WTC11 (cell line): ENCODE measurements at regions not wholly inside any gene's neighbourhood (a gene's known extent, or its start where the extent isn't known, plus 50 kb on each side); places are given as distances from the start of the nearest gene placed in this dataset.

Experiments
- ATAC-seq: fragments of 200-7000 bp; cut with Tn5 transposase; 2 replicates; pipeline ENCODE4 v1.10.0; 2021; ENCODE audit warnings: mild to moderate bottlenecking, moderate library complexity
- CTCF ChIA-PET: fragments of 300-600 bp; sonication (Branson Sonifier 250); formaldehyde crosslinking; loops from one replicate; lab custom pipeline; 2021; ENCODE audit warnings: antibody characterized with exemption; lab: Charles Lee
- POLR2A ChIA-PET: fragments of 350-600 bp; sonication (Branson Sonifier 250); formaldehyde crosslinking; loops from one replicate; lab custom pipeline; 2021; ENCODE audit warnings: antibody characterized with exemption; lab: Charles Lee
- DNase-seq: peaks from one replicate; pipeline ENCODE4 v3.0.0; 2021; ENCODE audit warnings: low spot score
- H3K27ac Mint-ChIP-seq: 2 replicates; pipeline ENCODE4 v1.8.0; 2021; ENCODE audit warnings: mixed read lengths
- H3K27me3 Mint-ChIP-seq: 2 replicates; pipeline ENCODE4 v1.8.0; 2021; ENCODE audit warnings: low read depth, mild to moderate bottlenecking, moderate library complexity, mixed read lengths
- H3K36me3 Mint-ChIP-seq: 2 replicates; pipeline ENCODE4 v1.8.0; 2021; ENCODE audit warnings: mixed read lengths
- H3K4me1 Mint-ChIP-seq: 2 replicates; pipeline ENCODE4 v1.8.0; 2022; ENCODE audit warnings: mixed read lengths
- H3K4me3 Mint-ChIP-seq: 2 replicates; pipeline ENCODE4 v1.8.0; 2021; ENCODE audit warnings: mild to moderate bottlenecking, moderate library complexity, mixed read lengths
- H3K9me3 Mint-ChIP-seq: 2 replicates; pipeline ENCODE4 v1.8.0; 2021; ENCODE audit warnings: mixed read lengths
- ELF4 ChIP-seq: sonication (generic); formaldehyde crosslinking; IDR thresholded peaks from 2 replicates; pipeline ENCODE4 v1.8.1; 2022; ENCODE audit warnings: low read depth, mild to moderate bottlenecking, moderate library complexity, missing genetic modification reagents
- ESRRA ChIP-seq: sonication (generic); formaldehyde crosslinking; IDR thresholded peaks from 2 replicates; pipeline ENCODE4 v1.8.1; 2022; ENCODE audit warnings: mild to moderate bottlenecking, missing genetic modification reagents, borderline replicate concordance
- FOXP1 ChIP-seq: sonication (generic); formaldehyde crosslinking; IDR thresholded peaks from 2 replicates; pipeline ENCODE4 v1.8.0; 2022; ENCODE audit warnings: missing genetic modification reagents, mild to moderate bottlenecking, moderate library complexity, borderline replicate concordance
- IRF2 ChIP-seq: sonication (generic); formaldehyde crosslinking; IDR thresholded peaks from 2 replicates; pipeline ENCODE4 v1.8.0; 2022; ENCODE audit warnings: low read depth, missing genetic modification reagents, borderline replicate concordance
- JAZF1 ChIP-seq: fragments of 250-450 bp; sonication (Bioruptor Pico); IDR thresholded peaks from 2 replicates; pipeline ENCODE4 v1.9.0; 2021; ENCODE audit warnings: moderate library complexity, mild to moderate bottlenecking, inconsistent platforms
- NFE2L1 ChIP-seq: sonication (generic); formaldehyde crosslinking; IDR thresholded peaks from 2 replicates; pipeline ENCODE4 v1.8.1; 2023; ENCODE audit warnings: missing genetic modification reagents
- NFYB ChIP-seq: sonication (generic); formaldehyde crosslinking; conservative IDR thresholded peaks from 2 replicates; pipeline ENCODE4 v1.8.0; 2022; ENCODE audit warnings: low read depth, missing genetic modification reagents
- NR2C2 ChIP-seq: sonication (generic); formaldehyde crosslinking; IDR thresholded peaks from 2 replicates; pipeline ENCODE4 v1.8.0; 2022; ENCODE audit warnings: mild to moderate bottlenecking, missing genetic modification reagents
- RELA ChIP-seq: sonication (generic); formaldehyde crosslinking; IDR thresholded peaks from 2 replicates; pipeline ENCODE4 v1.8.1; 2022; ENCODE audit warnings: missing genetic modification reagents, mild to moderate bottlenecking, borderline replicate concordance
- SMAD3 ChIP-seq: sonication (generic); formaldehyde crosslinking; IDR thresholded peaks from 2 replicates; pipeline ENCODE4 v1.8.0; 2022; ENCODE audit warnings: missing genetic modification reagents, mild to moderate bottlenecking, borderline replicate concordance
- SP1 ChIP-seq: sonication (generic); formaldehyde crosslinking; conservative IDR thresholded peaks from 2 replicates; pipeline ENCODE4 v1.8.1; 2022; ENCODE audit warnings: missing genetic modification reagents
- TEAD4 ChIP-seq: sonication (generic); formaldehyde crosslinking; IDR thresholded peaks from 2 replicates; pipeline ENCODE4 v1.8.0; 2022; ENCODE audit warnings: mild to moderate bottlenecking, missing genetic modification reagents
- ZNF138 ChIP-seq: sonication (generic); formaldehyde crosslinking; conservative IDR thresholded peaks from 2 replicates; pipeline ENCODE4 v1.8.1; 2022; ENCODE audit warnings: mild to moderate bottlenecking, moderate library complexity, missing genetic modification reagents
- ZNF396 ChIP-seq: fragments of 250-450 bp; sonication (Bioruptor Pico); IDR thresholded peaks from 2 replicates; pipeline ENCODE4 v1.8.0; 2021; ENCODE audit warnings: mild to moderate bottlenecking, moderate library complexity, borderline replicate concordance
- ZNF416 ChIP-seq: fragments of 250-450 bp; sonication (Bioruptor Pico); IDR thresholded peaks from 2 replicates; pipeline ENCODE4 v1.9.0; 2021; ENCODE audit warnings: mild to moderate bottlenecking, inconsistent platforms
- ZNF671 ChIP-seq: fragments of 250-450 bp; sonication (Bioruptor Pico); IDR thresholded peaks from 2 replicates; pipeline ENCODE4 v1.8.0; 2021; ENCODE audit warnings: mild to moderate bottlenecking
- TF ChIP-seq, protein P1 (sequence below): sonication (generic); formaldehyde crosslinking; IDR thresholded peaks from 2 replicates; pipeline ENCODE4 v1.8.1; 2023; ENCODE audit warnings: mild to moderate bottlenecking, missing genetic modification reagents
- TF ChIP-seq, protein P2 (sequence below): fragments of 250-450 bp; sonication (Bioruptor Pico); IDR thresholded peaks from 2 replicates; pipeline ENCODE4 v1.8.0; 2021; ENCODE audit warnings: mild to moderate bottlenecking
- TF ChIP-seq, protein P3 (sequence below): fragments of 250-450 bp; sonication (Bioruptor Pico); IDR thresholded peaks from 2 replicates; pipeline ENCODE4 v1.9.0; 2021; ENCODE audit warnings: mild to moderate bottlenecking
- TF ChIP-seq, protein P4 (sequence below): sonication (generic); formaldehyde crosslinking; IDR thresholded peaks from 2 replicates; pipeline ENCODE4 v1.8.0; 2022; ENCODE audit warnings: missing genetic modification reagents
- TF ChIP-seq, protein P5 (sequence below): sonication (generic); formaldehyde crosslinking; IDR thresholded peaks from 2 replicates; pipeline ENCODE4 v1.8.0; 2023; ENCODE audit warnings: mild to moderate bottlenecking, missing genetic modification reagents

DNA sequence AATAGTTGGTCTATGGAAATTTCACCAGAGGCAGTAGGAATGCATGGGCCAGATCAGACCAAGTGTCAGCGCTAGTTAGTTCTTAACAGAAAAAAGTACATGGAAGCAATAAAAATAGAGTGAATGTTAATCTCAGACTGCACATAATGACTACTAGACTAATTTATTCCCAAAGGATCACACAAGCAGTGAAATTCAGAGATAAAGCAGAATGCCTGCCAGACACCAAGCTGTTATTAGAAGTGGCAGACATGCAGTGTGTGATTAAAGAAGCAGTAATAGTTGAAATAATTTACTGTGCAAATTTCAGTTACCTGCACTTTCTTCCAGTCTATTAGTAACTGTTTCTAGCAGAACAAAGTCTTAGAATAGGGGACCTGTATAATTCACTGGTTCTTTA is 1024.2 kb downstream of the CDH9 start:
- CTCF ChIA-PET, result no interaction called here

DNA sequence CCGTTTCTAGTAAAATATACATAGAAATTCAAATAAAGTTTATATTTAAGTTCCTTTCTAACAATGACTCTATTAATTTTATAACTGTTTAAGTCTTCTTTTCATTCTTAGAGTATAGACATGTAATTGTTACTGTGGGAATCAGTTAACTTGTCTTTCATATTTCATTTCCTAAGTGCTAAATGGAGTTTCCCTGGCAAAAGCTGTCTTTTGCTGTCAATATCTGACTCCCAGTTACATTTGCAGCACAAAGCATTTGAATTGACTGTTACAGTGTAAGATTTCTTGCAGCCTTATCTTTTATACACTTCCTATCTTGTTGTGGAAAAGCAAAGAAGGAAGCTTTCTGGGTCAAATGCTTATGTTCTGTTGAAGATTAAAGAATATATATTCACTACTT is 1026.3 kb downstream of the CDH9 start:
- no peak for DNase-seq
- Mint-ChIP-seq H3K36me3 (no peaks in the 10 kb centered on the region), H3K9me3 (peaks cover 11% of the 10 kb centered on the region), H3K4me1 (0 out of 2 replicates have a peak, but pooled peaks cover 3% of the 10 kb centered on the region), H3K27me3 (peaks cover 2% of the 10 kb centered on the region), H3K4me3 (no peak overlapping the region), H3K27ac (no peak overlapping the region)
- POLR2A ChIA-PET, result no interaction called here
- no peak for ATAC-seq
- CTCF ChIA-PET, result interaction anchor here (0.6 kb wide), 1 partner anchor 161 kb away, joined by 3 read pairs; no protein-coding TSS in a partner anchor
- TF ChIP-seq FOXP1 (no peak), ZNF138 (CRISPR knock-in tag) (no peak), ZNF671 (CRISPR knock-in tag) (no peak), TEAD4 (CRISPR knock-in tag) (no peak), SP1 (no peak), ZNF416 (CRISPR knock-in tag) (no peak), ZNF396 (CRISPR knock-in tag) (no peak), ESRRA (no peak), RELA (CRISPR knock-in tag) (no peak), IRF2 (no peak)
- TF ChIP-seq, protein P1, sequence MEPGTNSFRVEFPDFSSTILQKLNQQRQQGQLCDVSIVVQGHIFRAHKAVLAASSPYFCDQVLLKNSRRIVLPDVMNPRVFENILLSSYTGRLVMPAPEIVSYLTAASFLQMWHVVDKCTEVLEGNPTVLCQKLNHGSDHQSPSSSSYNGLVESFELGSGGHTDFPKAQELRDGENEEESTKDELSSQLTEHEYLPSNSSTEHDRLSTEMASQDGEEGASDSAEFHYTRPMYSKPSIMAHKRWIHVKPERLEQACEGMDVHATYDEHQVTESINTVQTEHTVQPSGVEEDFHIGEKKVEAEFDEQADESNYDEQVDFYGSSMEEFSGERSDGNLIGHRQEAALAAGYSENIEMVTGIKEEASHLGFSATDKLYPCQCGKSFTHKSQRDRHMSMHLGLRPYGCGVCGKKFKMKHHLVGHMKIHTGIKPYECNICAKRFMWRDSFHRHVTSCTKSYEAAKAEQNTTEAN, result no peak
- TF ChIP-seq, protein P2, sequence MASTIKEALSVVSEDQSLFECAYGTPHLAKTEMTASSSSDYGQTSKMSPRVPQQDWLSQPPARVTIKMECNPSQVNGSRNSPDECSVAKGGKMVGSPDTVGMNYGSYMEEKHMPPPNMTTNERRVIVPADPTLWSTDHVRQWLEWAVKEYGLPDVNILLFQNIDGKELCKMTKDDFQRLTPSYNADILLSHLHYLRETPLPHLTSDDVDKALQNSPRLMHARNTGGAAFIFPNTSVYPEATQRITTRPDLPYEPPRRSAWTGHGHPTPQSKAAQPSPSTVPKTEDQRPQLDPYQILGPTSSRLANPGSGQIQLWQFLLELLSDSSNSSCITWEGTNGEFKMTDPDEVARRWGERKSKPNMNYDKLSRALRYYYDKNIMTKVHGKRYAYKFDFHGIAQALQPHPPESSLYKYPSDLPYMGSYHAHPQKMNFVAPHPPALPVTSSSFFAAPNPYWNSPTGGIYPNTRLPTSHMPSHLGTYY, result no peak

More for the DNA sequence above, 1024.2 kb downstream of the CDH9 start:
- Mint-ChIP-seq H3K4me3 (no peak overlapping the region), H3K36me3 (no peaks in the 10 kb centered on the region), H3K4me1 (0 out of 2 replicates have a peak, but pooled peaks cover 3% of the 10 kb centered on the region), H3K27me3 (peaks cover 2% of the 10 kb centered on the region), H3K9me3 (peaks cover 5% of the 10 kb centered on the region), H3K27ac (no peak overlapping the region)
- TF ChIP-seq SMAD3 (CRISPR knock-in tag) (no peak), JAZF1 (CRISPR knock-in tag) (no peak), NFE2L1 (CRISPR knock-in tag) (no peak), ELF4 (CRISPR knock-in tag) (no peak), NR2C2 (CRISPR knock-in tag) (no peak), NFYB (CRISPR knock-in tag) (no peak)
- TF ChIP-seq, protein P3, sequence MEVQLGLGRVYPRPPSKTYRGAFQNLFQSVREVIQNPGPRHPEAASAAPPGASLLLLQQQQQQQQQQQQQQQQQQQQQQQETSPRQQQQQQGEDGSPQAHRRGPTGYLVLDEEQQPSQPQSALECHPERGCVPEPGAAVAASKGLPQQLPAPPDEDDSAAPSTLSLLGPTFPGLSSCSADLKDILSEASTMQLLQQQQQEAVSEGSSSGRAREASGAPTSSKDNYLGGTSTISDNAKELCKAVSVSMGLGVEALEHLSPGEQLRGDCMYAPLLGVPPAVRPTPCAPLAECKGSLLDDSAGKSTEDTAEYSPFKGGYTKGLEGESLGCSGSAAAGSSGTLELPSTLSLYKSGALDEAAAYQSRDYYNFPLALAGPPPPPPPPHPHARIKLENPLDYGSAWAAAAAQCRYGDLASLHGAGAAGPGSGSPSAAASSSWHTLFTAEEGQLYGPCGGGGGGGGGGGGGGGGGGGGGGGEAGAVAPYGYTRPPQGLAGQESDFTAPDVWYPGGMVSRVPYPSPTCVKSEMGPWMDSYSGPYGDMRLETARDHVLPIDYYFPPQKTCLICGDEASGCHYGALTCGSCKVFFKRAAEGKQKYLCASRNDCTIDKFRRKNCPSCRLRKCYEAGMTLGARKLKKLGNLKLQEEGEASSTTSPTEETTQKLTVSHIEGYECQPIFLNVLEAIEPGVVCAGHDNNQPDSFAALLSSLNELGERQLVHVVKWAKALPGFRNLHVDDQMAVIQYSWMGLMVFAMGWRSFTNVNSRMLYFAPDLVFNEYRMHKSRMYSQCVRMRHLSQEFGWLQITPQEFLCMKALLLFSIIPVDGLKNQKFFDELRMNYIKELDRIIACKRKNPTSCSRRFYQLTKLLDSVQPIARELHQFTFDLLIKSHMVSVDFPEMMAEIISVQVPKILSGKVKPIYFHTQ, result no peak
- TF ChIP-seq, protein P4, sequence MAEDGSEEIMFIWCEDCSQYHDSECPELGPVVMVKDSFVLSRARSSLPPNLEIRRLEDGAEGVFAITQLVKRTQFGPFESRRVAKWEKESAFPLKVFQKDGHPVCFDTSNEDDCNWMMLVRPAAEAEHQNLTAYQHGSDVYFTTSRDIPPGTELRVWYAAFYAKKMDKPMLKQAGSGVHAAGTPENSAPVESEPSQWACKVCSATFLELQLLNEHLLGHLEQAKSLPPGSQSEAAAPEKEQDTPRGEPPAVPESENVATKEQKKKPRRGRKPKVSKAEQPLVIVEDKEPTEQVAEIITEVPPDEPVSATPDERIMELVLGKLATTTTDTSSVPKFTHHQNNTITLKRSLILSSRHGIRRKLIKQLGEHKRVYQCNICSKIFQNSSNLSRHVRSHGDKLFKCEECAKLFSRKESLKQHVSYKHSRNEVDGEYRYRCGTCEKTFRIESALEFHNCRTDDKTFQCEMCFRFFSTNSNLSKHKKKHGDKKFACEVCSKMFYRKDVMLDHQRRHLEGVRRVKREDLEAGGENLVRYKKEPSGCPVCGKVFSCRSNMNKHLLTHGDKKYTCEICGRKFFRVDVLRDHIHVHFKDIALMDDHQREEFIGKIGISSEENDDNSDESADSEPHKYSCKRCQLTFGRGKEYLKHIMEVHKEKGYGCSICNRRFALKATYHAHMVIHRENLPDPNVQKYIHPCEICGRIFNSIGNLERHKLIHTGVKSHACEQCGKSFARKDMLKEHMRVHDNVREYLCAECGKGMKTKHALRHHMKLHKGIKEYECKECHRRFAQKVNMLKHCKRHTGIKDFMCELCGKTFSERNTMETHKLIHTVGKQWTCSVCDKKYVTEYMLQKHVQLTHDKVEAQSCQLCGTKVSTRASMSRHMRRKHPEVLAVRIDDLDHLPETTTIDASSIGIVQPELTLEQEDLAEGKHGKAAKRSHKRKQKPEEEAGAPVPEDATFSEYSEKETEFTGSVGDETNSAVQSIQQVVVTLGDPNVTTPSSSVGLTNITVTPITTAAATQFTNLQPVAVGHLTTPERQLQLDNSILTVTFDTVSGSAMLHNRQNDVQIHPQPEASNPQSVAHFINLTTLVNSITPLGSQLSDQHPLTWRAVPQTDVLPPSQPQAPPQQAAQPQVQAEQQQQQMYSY, result no peak
- TF ChIP-seq, protein P5, sequence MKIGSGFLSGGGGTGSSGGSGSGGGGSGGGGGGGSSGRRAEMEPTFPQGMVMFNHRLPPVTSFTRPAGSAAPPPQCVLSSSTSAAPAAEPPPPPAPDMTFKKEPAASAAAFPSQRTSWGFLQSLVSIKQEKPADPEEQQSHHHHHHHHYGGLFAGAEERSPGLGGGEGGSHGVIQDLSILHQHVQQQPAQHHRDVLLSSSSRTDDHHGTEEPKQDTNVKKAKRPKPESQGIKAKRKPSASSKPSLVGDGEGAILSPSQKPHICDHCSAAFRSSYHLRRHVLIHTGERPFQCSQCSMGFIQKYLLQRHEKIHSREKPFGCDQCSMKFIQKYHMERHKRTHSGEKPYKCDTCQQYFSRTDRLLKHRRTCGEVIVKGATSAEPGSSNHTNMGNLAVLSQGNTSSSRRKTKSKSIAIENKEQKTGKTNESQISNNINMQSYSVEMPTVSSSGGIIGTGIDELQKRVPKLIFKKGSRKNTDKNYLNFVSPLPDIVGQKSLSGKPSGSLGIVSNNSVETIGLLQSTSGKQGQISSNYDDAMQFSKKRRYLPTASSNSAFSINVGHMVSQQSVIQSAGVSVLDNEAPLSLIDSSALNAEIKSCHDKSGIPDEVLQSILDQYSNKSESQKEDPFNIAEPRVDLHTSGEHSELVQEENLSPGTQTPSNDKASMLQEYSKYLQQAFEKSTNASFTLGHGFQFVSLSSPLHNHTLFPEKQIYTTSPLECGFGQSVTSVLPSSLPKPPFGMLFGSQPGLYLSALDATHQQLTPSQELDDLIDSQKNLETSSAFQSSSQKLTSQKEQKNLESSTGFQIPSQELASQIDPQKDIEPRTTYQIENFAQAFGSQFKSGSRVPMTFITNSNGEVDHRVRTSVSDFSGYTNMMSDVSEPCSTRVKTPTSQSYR (CRISPR knock-in tag), result no peak
- TF ChIP-seq, protein P1, result no peak
- DNase-seq (no peak), ATAC-seq (no peak)
- POLR2A ChIA-PET, result no interaction called here
